ENCODE measurements at regions not wholly inside any gene's neighbourhood (a gene's known extent, or its start where the extent isn't known, plus 50 kb on each side); places are given as distances from the start of the nearest gene placed in this dataset.

GRCh38 chr6:164547076-164547475, 762.3 kb downstream of the C6orf118 start:
- no peaks in the 10 kb centered on the region for H3K9me3 ChIP-seq (ENCODE audit: control insufficient read depth, low read depth, low read length)
- H3K27ac ChIP-seq (ENCODE audit: control insufficient read depth, insufficient read depth, low read length): no peak overlapping the region
- H3K4me2 ChIP-seq (ENCODE audit: control insufficient read depth, extremely low read depth, insufficient read depth, low read depth, low read length): no peak overlapping the region
- H4K20me1 ChIP-seq (ENCODE audit: control insufficient read depth, extremely low read depth, insufficient read depth, low read length): no peaks in the 10 kb centered on the region
- H3K4me3 ChIP-seq (ENCODE audit: control insufficient read depth in 2 of 3, extremely low read depth in 1 of 3, insufficient read depth in 2 of 3, low read depth in 1 of 3, low read length in 3 of 3): no peak overlapping the region
- H3K4me1 ChIP-seq (ENCODE audit: control insufficient read depth, extremely low read depth, insufficient read depth, low read length): no peaks in the 10 kb centered on the region
- no peak for DNase-seq (ENCODE audit: low read depth, low spot score)
- dilution Hi-C loops (cut with MboI; ENCODE audit: extremely low pct_ligation_motif_present, low sequenced_read_pairs): no loop called here
- TF ChIP-seq EZH2 (IDR thresholded peaks at IDR 0.05; ENCODE audit: low read length): no peak
- no peak for TF ChIP-seq CTCF (optimal IDR thresholded peaks at IDR 0.05 in 1 of 3, IDR thresholded peaks at IDR 0.05 in 1 of 3, conservative IDR thresholded peaks at IDR 0.05 in 1 of 3; ENCODE audit: extremely low read depth in 1 of 3, insufficient read depth in 2 of 3, low read length in 3 of 3)
- no peaks in the 10 kb centered on the region for H3K36me3 ChIP-seq (ENCODE audit: control insufficient read depth in 2 of 2, extremely low read depth in 1 of 2, insufficient read depth in 2 of 2, low read length in 2 of 2)
- H3K9ac ChIP-seq (ENCODE audit: control insufficient read depth, extremely low read depth, insufficient read depth, low read length): no peak overlapping the region
- H3K79me2 ChIP-seq (ENCODE audit: control insufficient read depth, insufficient read depth, low read length): no peaks in the 10 kb centered on the region
- no peak for FAIRE-seq
- no peak overlapping the region for H2AFZ ChIP-seq (ENCODE audit: control insufficient read depth, low read length)
- no peaks in the 10 kb centered on the region for H3K27me3 ChIP-seq (ENCODE audit: control insufficient read depth, extremely low read depth, insufficient read depth, low read length)
- no peaks in the 10 kb centered on the region for H3K9me1 ChIP-seq (ENCODE audit: control insufficient read depth, extremely low read depth, insufficient read depth, low read length)

GRCh38 chr6:164546263-164546662, 763.1 kb downstream of the C6orf118 start:
- H3K4me2 ChIP-seq (ENCODE audit: control insufficient read depth, extremely low read depth, insufficient read depth, low read depth, low read length): no peak overlapping the region
- H3K4me3 ChIP-seq (ENCODE audit: control insufficient read depth in 2 of 3, extremely low read depth in 1 of 3, insufficient read depth in 2 of 3, low read depth in 1 of 3, low read length in 3 of 3): no peak overlapping the region
- no peaks in the 10 kb centered on the region for H3K9me1 ChIP-seq (ENCODE audit: control insufficient read depth, extremely low read depth, insufficient read depth, low read length)
- FAIRE-seq (no peak), DNase-seq (ENCODE audit: low read depth, low spot score) (no peak)
- H3K79me2 ChIP-seq (ENCODE audit: control insufficient read depth, insufficient read depth, low read length): no peaks in the 10 kb centered on the region
- H3K9me3 ChIP-seq (ENCODE audit: control insufficient read depth, low read depth, low read length): no peaks in the 10 kb centered on the region
- dilution Hi-C loops (cut with MboI; ENCODE audit: extremely low pct_ligation_motif_present, low sequenced_read_pairs): no loop called here
- H3K4me1 ChIP-seq (ENCODE audit: control insufficient read depth, extremely low read depth, insufficient read depth, low read length): no peaks in the 10 kb centered on the region
- no peak overlapping the region for H2AFZ ChIP-seq (ENCODE audit: control insufficient read depth, low read length)
- no peaks in the 10 kb centered on the region for H3K27me3 ChIP-seq (ENCODE audit: control insufficient read depth, extremely low read depth, insufficient read depth, low read length)
- no peak overlapping the region for H3K27ac ChIP-seq (ENCODE audit: control insufficient read depth, insufficient read depth, low read length)
- H3K36me3 ChIP-seq (ENCODE audit: control insufficient read depth in 2 of 2, extremely low read depth in 1 of 2, insufficient read depth in 2 of 2, low read length in 2 of 2): no peaks in the 10 kb centered on the region
- H3K9ac ChIP-seq (ENCODE audit: control insufficient read depth, extremely low read depth, insufficient read depth, low read length): no peak overlapping the region
- H4K20me1 ChIP-seq (ENCODE audit: control insufficient read depth, extremely low read depth, insufficient read depth, low read length): no peaks in the 10 kb centered on the region
- no peak for TF ChIP-seq EZH2 (IDR thresholded peaks at IDR 0.05; ENCODE audit: low read length)
- no peak for TF ChIP-seq CTCF (optimal IDR thresholded peaks at IDR 0.05 in 1 of 3, IDR thresholded peaks at IDR 0.05 in 1 of 3, conservative IDR thresholded peaks at IDR 0.05 in 1 of 3; ENCODE audit: extremely low read depth in 1 of 3, insufficient read depth in 2 of 3, low read length in 3 of 3)

All from keratinocyte (primary cell).